Heart right ventricle (tissue), 16 donors: ENCODE measurements at regions not wholly inside any gene's neighbourhood (a gene's known extent, or its start where the extent isn't known, plus 50 kb on each side); places are given as distances from the start of the nearest gene placed in this dataset.

Source experiments
- ATAC-seq, 8 donors: fragments of 200-7000 bp; cut with Tn5 transposase; one replicate each; pipeline ENCODE4 v1.9.1; 2020; ENCODE audit warnings: mild to moderate bottlenecking in 8 of 8, moderate library complexity in 8 of 8, moderate number of reproducible peaks in 1 of 8
- DNase-seq, 2 donors: peaks; one replicate each; pipeline ENCODE4 v3.0.0-alpha.2; 2020
- H3K27ac ChIP-seq, 10 donors: fragments of 200-600 bp; sonication (generic) in 2 of 10; one replicate each; pipeline versions ENCODE4 v1.5.0 to v1.8.0; 2020 to 2022; ENCODE audit warnings: mild to moderate bottlenecking in 3 of 10
- H3K27me3 ChIP-seq, 7 donors: fragments of 200-600 bp; one replicate each; pipeline ENCODE4 v1.8.0; 2021 to 2022; ENCODE audit warnings: mild to moderate bottlenecking in 2 of 7
- H3K36me3 ChIP-seq, 9 donors: fragments of 200-600 bp; sonication (generic) in 1 of 9; one replicate each; pipeline versions ENCODE4 v1.5.0 to v1.8.0; 2020 to 2022; ENCODE audit warnings: mild to moderate bottlenecking in 2 of 9
- H3K4me1 ChIP-seq, 9 donors: fragments of 200-600 bp; sonication (generic) in 1 of 9; one replicate each; pipeline versions ENCODE4 v1.5.0 to v1.8.0; 2020 to 2022; ENCODE audit warnings: mild to moderate bottlenecking in 4 of 9
- H3K4me3 ChIP-seq, 10 donors: fragments of 200-600 bp; sonication (generic) in 2 of 10; one replicate each; pipeline versions ENCODE4 v1.5.0 to v1.8.0; 2020 to 2022; ENCODE audit warnings: mild to moderate bottlenecking in 7 of 10, moderate library complexity in 2 of 10
- H3K9me3 ChIP-seq, 11 donors: fragments of 200-600 bp in 10 of 11; sonication (generic) in 2 of 11; one replicate each; pipeline versions ENCODE4 v1.5.0 to v1.8.0; 2013 to 2022; ENCODE audit warnings: mild to moderate bottlenecking in 2 of 11, control low read depth in 1 of 11, moderate library complexity in 1 of 11
- CTCF ChIP-seq, 9 donors: fragments of 200-600 bp; sonication (generic) in 2 of 9; IDR thresholded peaks; one replicate each; pipeline versions ENCODE4 v1.5.0 to v1.8.0; 2021 to 2022; ENCODE audit warnings: antibody characterized with exemption in 9 of 9, mild to moderate bottlenecking in 5 of 9, moderate library complexity in 1 of 9
- WGBS, 2 donors: extraction: QIAGEN DNeasy Blood & Tissue Kit; methylation state at CpG; one replicate each; pipeline ENCODE4 v1.1.7; 2013; ENCODE audit warnings: inconsistent platforms in 1 of 2; 5-methylcytosine and 5-hydroxymethylcytosine counted together
- intact Hi-C, 10 donors: fragments of 100-400 bp; cut with DNase I; formaldehyde crosslinking; loops; one replicate each; pipeline versions ENCODE4 v1.11.1 to v1.14.2; 2022
- donor health status: Arrhythmogenic right ventricular cardiomyopathy.
- donor health status: ischemic (EF 13 %, LVEDD 7.1; RV severe dilation, severe dysfunction).
- donor health status: healthy with polysubstance abuse.
- donor health status: DM: no; HTN: yes; CAD: no.
- donor health status: DM: no; HTN: no; CAD: no.
- donor health status: ischemic (EF 25% LVEDD 6.9; RV normal size, moderate dysfunction).
- donor health status: ischemic (EF 25% LVEDD 5.7; RV mildly dilated, moderate dysfunction).
- donor health status: healthy.
- donor health status: DM: yes; HTN: yes; CAD: no.
- donor health status: Ischemic cardiomyopathy.
- donor health status: ischemic (EF 35%, LVEDD 5.7; RV mildly dilated, moderate dysfunction).
- donor health status: nonischemic (EF 11% LVEDD 7.7; RV severe dilation, severe dysfunction).
- donor health status: DM: yes; HTN: yes; CAD: no.
- donor health status: PGD.
- donor health status: ischemic (EF 29% LVEDD 5.4; RV normal size, mild dysfunction).
- donor health status: nonischemic (EF 23%, LVEDD 6.1; RV moderate dilation, normal function).

- no peaks in the 10 kb centered on the region for H3K36me3 ChIP-seq
- ATAC-seq, result no peak
- no peaks in the 10 kb centered on the region for H3K4me1 ChIP-seq
- H3K9me3 ChIP-seq, result no peaks in the 10 kb centered on the region
- TF ChIP-seq CTCF (IDR thresholded peaks at IDR 0.05), result no peak
- intact Hi-C loops, result no loop called here
- no peak for DNase-seq
- no peak overlapping the region for H3K4me3 ChIP-seq
- WGBS, 2 donors, result 10 to 13% methylated on average over 2 of the region's 2 CpGs
- no peak overlapping the region for H3K27ac ChIP-seq
- H3K27me3 ChIP-seq, result no peaks in the 10 kb centered on the region
Measured at GRCh38 chrY:14139521-14139920, 83.5 kb downstream of the VCY1B start.

DNA sequence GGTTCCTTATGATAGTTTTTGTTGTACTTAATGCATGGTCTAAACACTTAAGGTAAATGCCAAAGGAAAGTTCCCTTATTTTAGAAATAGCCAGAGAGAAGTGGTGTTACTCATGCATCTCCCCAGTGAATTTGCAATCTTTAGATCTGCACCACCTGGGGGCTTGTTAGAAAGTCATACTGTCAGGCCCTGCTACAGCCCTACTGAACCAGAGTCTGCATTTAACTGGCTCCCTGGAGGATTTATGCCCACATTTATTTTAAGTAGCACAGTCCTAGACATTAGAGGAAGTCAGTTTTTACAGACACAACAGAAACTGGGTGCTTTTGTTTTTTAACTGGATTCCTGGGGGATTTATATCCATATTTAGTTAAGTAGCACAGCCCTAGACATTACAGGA is 89.6 kb downstream of the VCY1B start:
- ATAC-seq, result no peak
- H3K27ac ChIP-seq, result no peak overlapping the region
- no peaks in the 10 kb centered on the region for H3K9me3 ChIP-seq
- intact Hi-C loops, result no loop called here
- TF ChIP-seq CTCF (IDR thresholded peaks at IDR 0.05), result no peak
- no peaks in the 10 kb centered on the region for H3K36me3 ChIP-seq
- no peaks in the 10 kb centered on the region for H3K4me1 ChIP-seq
- H3K27me3 ChIP-seq, result no peaks in the 10 kb centered on the region
- H3K4me3 ChIP-seq, result no peak overlapping the region
- no peak for DNase-seq

GRCh38 chrY:14182776-14183175 is 126.7 kb downstream of the VCY1B start:
- Histone ChIP-seq H3K4me3 (no peak overlapping the region), H3K36me3 (no peaks in the 10 kb centered on the region), H3K4me1 (no peaks in the 10 kb centered on the region), H3K9me3 (no peaks in the 10 kb centered on the region), H3K27me3 (no peaks in the 10 kb centered on the region), H3K27ac (no peak overlapping the region)
- DNase-seq (no peak), ATAC-seq (no peak)
- 76 to 85% methylated on average over 3 of the region's 3 CpGs for WGBS, 2 donors
- no peak for TF ChIP-seq CTCF (IDR thresholded peaks at IDR 0.05)
- intact Hi-C loops, result no loop called here

DNA sequence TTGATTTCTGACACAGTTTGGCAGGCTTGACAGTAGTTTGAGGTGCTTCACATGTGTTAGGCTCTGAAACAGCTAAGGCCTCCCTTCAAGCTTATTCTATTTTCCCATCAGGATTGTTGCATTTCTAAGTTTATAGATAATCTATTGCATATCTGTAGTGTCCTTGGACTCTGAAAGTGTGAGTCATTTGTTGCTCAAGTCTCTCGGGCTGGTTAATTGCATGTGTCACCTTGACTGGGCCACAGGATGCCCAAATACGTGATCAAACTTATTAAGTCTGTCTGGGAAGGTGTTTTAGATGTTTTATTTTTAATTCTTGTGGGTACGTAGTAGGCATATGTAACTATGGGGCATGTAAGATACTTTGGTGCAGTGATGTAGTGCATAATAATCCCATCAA is 166.0 kb downstream of the VCY1B start:
- intact Hi-C loops, result no loop called here
- DNase-seq, result no peak
- no peak for TF ChIP-seq CTCF (IDR thresholded peaks at IDR 0.05)
- WGBS, 2 donors, result 55 to 61% methylated on average over 3 of the region's 3 CpGs
- ATAC-seq, result no peak
- Histone ChIP-seq H3K4me1 (no peaks in the 10 kb centered on the region), H3K27ac (no peak overlapping the region), H3K4me3 (no peak overlapping the region), H3K36me3 (no peaks in the 10 kb centered on the region), H3K27me3 (no peaks in the 10 kb centered on the region), H3K9me3 (no peaks in the 10 kb centered on the region)

DNA sequence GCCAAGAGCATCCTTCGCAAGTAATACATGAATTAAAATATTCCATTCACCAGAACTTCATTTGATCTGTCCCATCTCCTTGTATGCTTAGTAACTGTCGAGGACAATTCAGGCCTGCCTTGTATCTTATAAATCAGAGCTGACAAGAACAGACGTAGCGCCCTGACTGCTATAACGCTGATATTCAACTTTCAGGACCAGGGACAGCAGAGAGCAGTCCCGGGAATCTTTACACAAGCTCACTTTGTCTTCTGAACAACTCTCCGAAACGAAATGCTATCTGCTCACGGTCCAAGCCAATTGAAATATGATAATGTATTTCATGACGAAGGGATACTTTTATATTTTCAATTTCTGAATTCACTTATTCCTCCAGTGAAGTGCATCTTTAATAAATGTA is 175.7 kb downstream of the VCY1B start:
- WGBS, 2 donors, result 6 to 11% methylated on average over 10 of the region's 10 CpGs
- DNase-seq (no peak), ATAC-seq (no peak)
- intact Hi-C loops, result no loop called here
- H3K4me3 ChIP-seq, result no peak overlapping the region
- H3K27me3 ChIP-seq, result no peaks in the 10 kb centered on the region
- H3K36me3 ChIP-seq, result no peaks in the 10 kb centered on the region
- no peaks in the 10 kb centered on the region for H3K4me1 ChIP-seq
- no peak overlapping the region for H3K27ac ChIP-seq
- no peaks in the 10 kb centered on the region for H3K9me3 ChIP-seq
- no peak for TF ChIP-seq CTCF (IDR thresholded peaks at IDR 0.05)
